Astrocyte (in vitro differentiated cells and primary cell): ENCODE measurements at regions not wholly inside any gene's neighbourhood (a gene's known extent, or its start where the extent isn't known, plus 50 kb on each side); places are given as distances from the start of the nearest gene placed in this dataset.
"Not testable (repeated sequence)": the region's sequence is repeated elsewhere in the genome, so short reads cannot be mapped to it uniquely, and the experiment has no call there.

Source experiments
- EZH2 ChIP-seq: IDR thresholded peaks from 2 replicates; pipeline ENCODE4 v1.6.1; 2012; ENCODE audit warnings: mild to moderate bottlenecking, low read length, inconsistent platforms; ENCODE audit not compliant: insufficient read depth
- TF ChIP-seq, protein P1 (sequence below): IDR thresholded peaks from 2 replicates; pipeline ENCODE4 v1.5.1; 2011; ENCODE audit warnings: low read depth, mild to moderate bottlenecking, inconsistent platforms, low read length, moderate library complexity; ENCODE audit not compliant: insufficient read depth

DNA sequence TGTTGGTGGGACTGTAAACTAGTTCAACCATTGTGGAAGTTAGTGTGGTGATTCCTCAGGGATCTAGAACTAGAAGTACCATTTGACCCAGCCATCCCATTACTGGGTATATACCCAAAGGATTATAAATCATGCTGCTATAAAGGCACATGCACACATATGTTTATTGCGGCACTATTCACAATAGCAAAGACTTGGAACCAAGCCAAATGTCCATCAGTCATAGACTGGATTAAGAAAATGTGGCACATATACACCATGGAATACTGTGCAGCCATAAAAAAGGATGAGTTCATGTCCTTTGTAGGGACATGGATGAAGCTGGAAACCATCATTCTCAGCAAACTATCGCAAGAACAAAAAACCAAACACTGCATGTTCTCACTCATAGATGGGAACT, 334.5 kb upstream of the SPRY2 start:
- TF ChIP-seq, protein P1, sequence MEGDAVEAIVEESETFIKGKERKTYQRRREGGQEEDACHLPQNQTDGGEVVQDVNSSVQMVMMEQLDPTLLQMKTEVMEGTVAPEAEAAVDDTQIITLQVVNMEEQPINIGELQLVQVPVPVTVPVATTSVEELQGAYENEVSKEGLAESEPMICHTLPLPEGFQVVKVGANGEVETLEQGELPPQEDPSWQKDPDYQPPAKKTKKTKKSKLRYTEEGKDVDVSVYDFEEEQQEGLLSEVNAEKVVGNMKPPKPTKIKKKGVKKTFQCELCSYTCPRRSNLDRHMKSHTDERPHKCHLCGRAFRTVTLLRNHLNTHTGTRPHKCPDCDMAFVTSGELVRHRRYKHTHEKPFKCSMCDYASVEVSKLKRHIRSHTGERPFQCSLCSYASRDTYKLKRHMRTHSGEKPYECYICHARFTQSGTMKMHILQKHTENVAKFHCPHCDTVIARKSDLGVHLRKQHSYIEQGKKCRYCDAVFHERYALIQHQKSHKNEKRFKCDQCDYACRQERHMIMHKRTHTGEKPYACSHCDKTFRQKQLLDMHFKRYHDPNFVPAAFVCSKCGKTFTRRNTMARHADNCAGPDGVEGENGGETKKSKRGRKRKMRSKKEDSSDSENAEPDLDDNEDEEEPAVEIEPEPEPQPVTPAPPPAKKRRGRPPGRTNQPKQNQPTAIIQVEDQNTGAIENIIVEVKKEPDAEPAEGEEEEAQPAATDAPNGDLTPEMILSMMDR, result not testable (repeated sequence)
- TF ChIP-seq EZH2, result not testable (repeated sequence)
